Endothelial cell of umbilical vein (primary cell): ENCODE measurements at regions not wholly inside any gene's neighbourhood (a gene's known extent, or its start where the extent isn't known, plus 50 kb on each side); places are given as distances from the start of the nearest gene placed in this dataset.

Experiments used
- BruUV-seq: library from RNA; stranded (reverse); fragments of 400-500 nt; replicated peaks from 2 replicates; lab custom pipeline; 2021; lab: Mats Ljungman, UMichigan
- CTCF ChIA-PET: fragments of 300-600, 350-600 bp; sonication (Branson Sonifier 250); formaldehyde crosslinking; loops from one replicate; lab custom pipeline; 2021; ENCODE audit warnings: antibody characterized with exemption, inconsistent platforms; lab: Charles Lee
- POLR2A ChIA-PET: fragments of 300-600, 350-600 bp; sonication (Branson Sonifier 250); formaldehyde crosslinking; loops from one replicate; lab custom pipeline; 2021; ENCODE audit warnings: antibody characterized with exemption, inconsistent platforms; lab: Charles Lee
- DNase-seq: peaks from one replicate; pipeline ENCODE4 v3.0.0-alpha.2; 2011; ENCODE audit warnings: low read depth, low spot score
- FAIRE-seq: peaks from 2 replicates; lab custom pipeline; 2011; peaks lifted over from hg19 to GRCh38; lab: Jason Lieb, UNC
- H2AFZ ChIP-seq: 2 replicates; pipeline ENCODE4 v1.6.0; 2012; ENCODE audit warnings: low read depth, low read length, control low read depth, inconsistent platforms
- H3K27ac ChIP-seq: 2 replicates; pipeline ENCODE4 v1.5.1; 2011; ENCODE audit warnings: low read depth, mild to moderate bottlenecking, control low read depth, low read length, moderate library complexity; ENCODE audit not compliant: insufficient read depth
- H3K27me3 ChIP-seq, 2 experiments: 2 replicates each; pipeline versions ENCODE4 v1.6.0 to v1.6.1; 2011; ENCODE audit warnings: low read length in 2 of 2, mixed read lengths in 1 of 2; ENCODE audit not compliant: control insufficient read depth in 2 of 2, insufficient read depth in 2 of 2
- H3K36me3 ChIP-seq, 2 experiments: 2 replicates in 1 of 2; 3 replicates in 1 of 2; pipeline ENCODE4 v1.5.1; 2011; ENCODE audit warnings: low read length in 2 of 2, mild to moderate bottlenecking in 1 of 2, moderate library complexity in 1 of 2; ENCODE audit not compliant: control insufficient read depth in 2 of 2, insufficient read depth in 2 of 2; ENCODE audit errors: extremely low read depth in 1 of 2
- H3K4me1 ChIP-seq: 3 replicates; pipeline ENCODE4 v1.5.1; 2011; ENCODE audit warnings: mild to moderate bottlenecking, low read length; ENCODE audit not compliant: control insufficient read depth, insufficient read depth; ENCODE audit errors: extremely low read depth
- H3K4me2 ChIP-seq: 2 replicates; pipeline ENCODE4 v1.6.1; 2011; ENCODE audit warnings: low read length, control low read depth, mixed read lengths; ENCODE audit not compliant: insufficient read depth
- H3K4me3 ChIP-seq, 3 experiments: fragments of 200-600 bp in 1 of 3; sonication (generic), shearing (Covaris generic) in 1 of 3; replicated peaks in 1 of 3; 2 replicates each; pipeline ENCODE4 v1.5.1; 2011 to 2016; ENCODE audit warnings: control low read depth in 3 of 3, low read length in 3 of 3, mild to moderate bottlenecking in 2 of 3, inconsistent platforms in 1 of 3, low read depth in 1 of 3, moderate library complexity in 1 of 3; ENCODE audit not compliant: insufficient read depth in 1 of 3
- H3K79me2 ChIP-seq: 2 replicates; pipeline ENCODE4 v1.6.0; 2012; ENCODE audit warnings: low read length, inconsistent platforms; ENCODE audit not compliant: control insufficient read depth, insufficient read depth
- H3K9ac ChIP-seq: replicated peaks from 2 replicates; pipeline ENCODE3; 2011; ENCODE audit warnings: low read length, control low read depth; ENCODE audit not compliant: insufficient read depth; ENCODE audit errors: extremely low read depth
- H3K9me1 ChIP-seq: replicated peaks from 3 replicates; pipeline ENCODE4 v1.6.0; 2011; ENCODE audit warnings: mild to moderate bottlenecking, low read length; ENCODE audit not compliant: control insufficient read depth, insufficient read depth; ENCODE audit errors: extremely low read depth
- H3K9me3 ChIP-seq: replicated peaks from 2 replicates; pipeline ENCODE4 v1.5.1; 2012; ENCODE audit warnings: low read length, inconsistent platforms; ENCODE audit not compliant: control insufficient read depth, insufficient read depth
- H4K20me1 ChIP-seq: replicated peaks from 2 replicates; pipeline ENCODE3; 2011; ENCODE audit warnings: mild to moderate bottlenecking, low read length; ENCODE audit not compliant: control insufficient read depth, insufficient read depth; ENCODE audit errors: extremely low read depth
- CTCF ChIP-seq, 2 donors: IDR thresholded peaks; 1 replicate in 1 of 2; 2 replicates in 1 of 2; pipeline ENCODE4 v1.5.1; 2011; ENCODE audit warnings: low read length in 2 of 2, mild to moderate bottlenecking in 2 of 2, moderate library complexity in 2 of 2, control low read depth in 1 of 2, inconsistent platforms in 1 of 2, low read depth in 1 of 2; ENCODE audit not compliant: insufficient read depth in 1 of 2; ENCODE audit errors: extremely low read depth in 1 of 2
- EZH2 ChIP-seq: IDR thresholded peaks from 2 replicates; pipeline ENCODE4 v1.6.1; 2012; ENCODE audit warnings: borderline replicate concordance, low read depth, mild to moderate bottlenecking, moderate library complexity, low read length, inconsistent platforms; ENCODE audit not compliant: severe bottlenecking
- FOS ChIP-seq: IDR thresholded peaks from 2 replicates; pipeline ENCODE4 v1.6.1; 2011; ENCODE audit warnings: mild to moderate bottlenecking, low read length, moderate library complexity, borderline replicate concordance; ENCODE audit not compliant: insufficient read depth
- GATA2 ChIP-seq: IDR thresholded peaks from 2 replicates; pipeline ENCODE4 v1.7.0; 2011; ENCODE audit warnings: low read depth, mild to moderate bottlenecking, moderate library complexity, mixed read lengths, low read length; ENCODE audit not compliant: insufficient read length, insufficient read depth
- MYC ChIP-seq: IDR thresholded peaks from one replicate; pipeline ENCODE4 v1.6.1; 2011; ENCODE audit warnings: mild to moderate bottlenecking, low read depth, low read length
- POLR2A ChIP-seq: IDR thresholded peaks from 2 replicates; pipeline ENCODE4 v1.6.1; 2012; ENCODE audit warnings: low read depth, mild to moderate bottlenecking, control low read depth, low read length
- dilution Hi-C: fragments of 300-500 bp; cut with MboI; formaldehyde crosslinking; loops from one replicate; pipeline ENCODE4 v1.15.0; 2019; ENCODE audit warnings: low sequenced_read_pairs; ENCODE audit not compliant: extremely low pct_ligation_motif_present
- intact Hi-C: fragments of 100-400 bp; cut with micrococcal nuclease; formaldehyde crosslinking; loops from one replicate; pipeline ENCODE4 v1.10.0; 2022

DNA sequence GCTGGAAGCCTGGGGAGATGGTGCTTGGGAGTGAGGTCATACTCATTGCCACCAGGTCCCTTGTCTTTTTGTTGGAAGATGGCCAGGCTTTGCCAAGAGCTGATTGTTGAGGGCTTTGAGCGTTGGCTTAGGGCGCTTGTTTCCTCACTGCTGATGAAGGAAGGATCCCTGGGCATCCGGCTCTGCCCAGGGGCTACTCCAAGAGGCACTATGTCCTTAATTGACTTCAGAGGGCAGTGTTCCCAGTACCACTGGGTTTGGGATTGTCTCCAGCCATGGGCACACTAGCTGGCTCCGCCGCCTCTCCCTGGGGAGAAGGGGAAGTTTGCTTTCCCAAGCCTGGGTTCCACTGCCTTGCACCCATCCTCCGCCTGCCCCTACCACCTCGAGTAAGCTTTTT is 57.2 kb upstream of the RGMA start:
- DNase-seq (no peak), FAIRE-seq (no peak)
- ChIA-PET CTCF (no interaction called here), POLR2A (interaction anchor here (0.6 kb wide), 1 partner anchor 753 kb away, joined by 6 read pairs; no protein-coding TSS in a partner anchor)
- no peak for TF ChIP-seq EZH2
- no peak for TF ChIP-seq MYC
- no peak for TF ChIP-seq GATA2
- TF ChIP-seq POLR2A = no peak
- no peak for TF ChIP-seq CTCF (IDR thresholded peaks at IDR 0.05; ENCODE audit: extremely low read depth in 1 of 2, insufficient read depth in 1 of 2, low read depth in 1 of 2, low read length in 2 of 2)
- H3K27me3 ChIP-seq = no peaks in the 10 kb centered on the region
- intact Hi-C loops = no loop called here
- H3K9me3 ChIP-seq = no peaks in the 10 kb centered on the region
- no peaks in the 10 kb centered on the region for H4K20me1 ChIP-seq
- no peak overlapping the region for H3K27ac ChIP-seq
- H3K36me3 ChIP-seq = no peaks in the 10 kb centered on the region
- no peak overlapping the region for H3K9ac ChIP-seq
- H3K4me1 ChIP-seq = no peaks in the 10 kb centered on the region
- no TSS peak for BruUV-seq
- no peaks in the 10 kb centered on the region for H3K79me2 ChIP-seq
- dilution Hi-C loops = no loop called here
- no peak overlapping the region for H3K4me2 ChIP-seq
- no peak overlapping the region for H2AFZ ChIP-seq
- no peak overlapping the region for H3K4me3 ChIP-seq
- no peaks in the 10 kb centered on the region for H3K9me1 ChIP-seq

GRCh38 chr15:93144463-93145236 is 55.6 kb upstream of the RGMA start:
- no peak for DNase-seq

More at GRCh38 chr15:93144463-93145236, 55.6 kb upstream of the RGMA start:
- peaks cover 1% of the 10 kb centered on the region for H3K9me3 ChIP-seq
- H2AFZ ChIP-seq = no peak overlapping the region
- H3K4me2 ChIP-seq = no peak overlapping the region
- H3K27ac ChIP-seq = no peak overlapping the region
- BruUV-seq = no TSS peak
- intact Hi-C loops (no loop called here), dilution Hi-C loops (no loop called here)
- FAIRE-seq = no peak
- no peaks in the 10 kb centered on the region for H3K9me1 ChIP-seq
- no peak for TF ChIP-seq FOS
- H3K27me3 ChIP-seq = no peaks in the 10 kb centered on the region
- H3K36me3 ChIP-seq = no peaks in the 10 kb centered on the region
- H3K79me2 ChIP-seq = no peaks in the 10 kb centered on the region
- no peak overlapping the region for H3K4me3 ChIP-seq
- H3K4me1 ChIP-seq = no peaks in the 10 kb centered on the region
- no peak overlapping the region for H3K9ac ChIP-seq
- H4K20me1 ChIP-seq = no peaks in the 10 kb centered on the region
- POLR2A ChIA-PET = no interaction called here
- CTCF ChIA-PET = no interaction called here
